PC-3 (cell line): ENCODE measurements at regions not wholly inside any gene's neighbourhood (a gene's known extent, or its start where the extent isn't known, plus 50 kb on each side); places are given as distances from the start of the nearest gene placed in this dataset.

Experiments used
- CTCF ChIP-seq: fragments of 300-600 bp; sonication (generic); conservative IDR thresholded peaks from 2 replicates; pipeline ENCODE4 v1.5.1; 2017; ENCODE audit warnings: antibody characterized with exemption, low read depth, mild to moderate bottlenecking, low read length
- EZH2 ChIP-seq: fragments of 300-600 bp; sonication (generic); IDR thresholded peaks from one replicate; pipeline ENCODE4 v1.6.1; 2017; ENCODE audit warnings: antibody characterized with exemption, mild to moderate bottlenecking, low read length; ENCODE audit not compliant: unreplicated experiment
- EZH2phosphoT487 ChIP-seq: fragments of 300-600 bp; sonication (generic); IDR thresholded peaks from 2 replicates; pipeline ENCODE4 v1.6.1; 2018; ENCODE audit warnings: mild to moderate bottlenecking, antibody characterized with exemption, low read length, borderline replicate concordance

GRCh38 chrX:7698248-7698647 is 144.7 kb upstream of the VCX start:
- no peak for TF ChIP-seq CTCF
- no peak for TF ChIP-seq EZH2phosphoT487
- TF ChIP-seq EZH2: no peak
